ENCODE measurements at regions not wholly inside any gene's neighbourhood (a gene's known extent, or its start where the extent isn't known, plus 50 kb on each side); places are given as distances from the start of the nearest gene placed in this dataset.

DNA sequence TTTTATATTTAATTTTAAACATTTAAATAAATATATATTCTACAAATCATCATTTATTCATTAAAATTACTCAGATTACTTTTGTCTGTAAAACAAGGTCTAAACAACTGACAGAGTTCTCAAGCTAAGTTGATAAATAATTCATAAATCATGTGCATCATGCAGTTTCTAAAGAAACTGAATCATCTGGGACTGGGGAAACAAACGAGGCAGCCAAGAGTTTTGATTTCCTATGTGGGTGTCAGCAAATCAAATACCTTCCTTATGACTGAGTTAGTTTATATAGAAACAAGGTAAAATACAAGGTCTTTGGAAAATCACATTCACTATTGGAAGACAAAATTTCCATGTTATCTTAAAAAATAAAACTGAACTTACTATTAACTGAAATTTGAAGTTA lies 149.9 kb upstream of the BEND6 start:
- H3K79me2 ChIP-seq (ENCODE audit: insufficient read depth, low read length) = no peaks in the 10 kb centered on the region
- no peak for TF ChIP-seq EZH2 (IDR thresholded peaks at IDR 0.05; ENCODE audit: borderline replicate concordance, low read length)
- no peak for TF ChIP-seq CTCF (IDR thresholded peaks at IDR 0.05; ENCODE audit: low read length)
- H4K20me1 ChIP-seq (ENCODE audit: insufficient read depth, low read length) = no peaks in the 10 kb centered on the region
- H3F3A ChIP-seq (ENCODE audit: insufficient read depth, low read length) = no peaks in the 10 kb centered on the region
- no peaks in the 10 kb centered on the region for H3K9me2 ChIP-seq (ENCODE audit: low read depth, low read length)
- H3K9me3 ChIP-seq (ENCODE audit: low read length) = no peaks in the 10 kb centered on the region
- H2AFZ ChIP-seq (ENCODE audit: low read length) = no peak overlapping the region
- H3K27me3 ChIP-seq (ENCODE audit: insufficient read depth, low read length) = no peaks in the 10 kb centered on the region
- H3K4me1 ChIP-seq (ENCODE audit: insufficient read depth, low read length, severe bottlenecking) = no peaks in the 10 kb centered on the region
- H3K4me2 ChIP-seq (ENCODE audit: low read length) = no peak overlapping the region
- H3K4me3 ChIP-seq (ENCODE audit: low read depth, low read length, poor library complexity, severe bottlenecking) = no peak overlapping the region
- H3K36me3 ChIP-seq (ENCODE audit: insufficient read depth, low read length) = no peaks in the 10 kb centered on the region
- no peak overlapping the region for H3K9ac ChIP-seq (ENCODE audit: low read length)
- H3K27ac ChIP-seq (ENCODE audit: low read depth, low read length, poor library complexity, severe bottlenecking) = no peak overlapping the region

DNA sequence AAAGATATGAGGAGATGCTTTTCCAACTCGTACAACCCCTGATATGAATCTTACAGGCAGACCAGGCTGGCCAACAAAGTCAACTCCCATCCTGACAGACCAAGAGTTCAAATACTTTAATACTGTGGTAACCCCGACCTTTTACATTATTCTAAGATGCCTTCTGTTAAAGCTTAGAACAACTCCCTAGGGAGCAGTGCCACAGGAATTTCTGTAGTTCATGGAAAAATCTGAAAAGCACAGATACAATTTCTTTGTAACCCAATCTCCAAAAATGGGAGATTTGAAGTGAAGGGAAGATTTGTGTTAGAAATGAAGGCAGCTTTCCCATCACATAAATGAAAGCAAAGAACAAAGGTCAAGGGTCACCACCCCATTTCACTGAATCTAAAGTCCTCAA lies 151.3 kb upstream of the BEND6 start:
- no peak overlapping the region for H3K4me3 ChIP-seq (ENCODE audit: low read depth, low read length, poor library complexity, severe bottlenecking)
- no peaks in the 10 kb centered on the region for H3K9me3 ChIP-seq (ENCODE audit: low read length)
- H3K27ac ChIP-seq (ENCODE audit: low read depth, low read length, poor library complexity, severe bottlenecking) = no peak overlapping the region
- H3F3A ChIP-seq (ENCODE audit: insufficient read depth, low read length) = no peaks in the 10 kb centered on the region
- no peaks in the 10 kb centered on the region for H3K4me1 ChIP-seq (ENCODE audit: insufficient read depth, low read length, severe bottlenecking)
- no peak overlapping the region for H2AFZ ChIP-seq (ENCODE audit: low read length)
- TF ChIP-seq EZH2 (IDR thresholded peaks at IDR 0.05; ENCODE audit: borderline replicate concordance, low read length) = no peak
- no peak for TF ChIP-seq CTCF (IDR thresholded peaks at IDR 0.05; ENCODE audit: low read length)
- H3K4me2 ChIP-seq (ENCODE audit: low read length) = no peak overlapping the region
- H3K36me3 ChIP-seq (ENCODE audit: insufficient read depth, low read length) = no peaks in the 10 kb centered on the region
- H3K9me2 ChIP-seq (ENCODE audit: low read depth, low read length) = no peaks in the 10 kb centered on the region
- no peaks in the 10 kb centered on the region for H3K27me3 ChIP-seq (ENCODE audit: insufficient read depth, low read length)
- H3K9ac ChIP-seq (ENCODE audit: low read length) = no peak overlapping the region
- no peaks in the 10 kb centered on the region for H4K20me1 ChIP-seq (ENCODE audit: insufficient read depth, low read length)
- H3K79me2 ChIP-seq (ENCODE audit: insufficient read depth, low read length) = no peaks in the 10 kb centered on the region

GRCh38 chr6:56802584-56802983 lies 152.3 kb upstream of the BEND6 start:
- no peaks in the 10 kb centered on the region for H3K79me2 ChIP-seq (ENCODE audit: insufficient read depth, low read length)
- H3K4me3 ChIP-seq (ENCODE audit: low read depth, low read length, poor library complexity, severe bottlenecking) = no peak overlapping the region
- no peaks in the 10 kb centered on the region for H3F3A ChIP-seq (ENCODE audit: insufficient read depth, low read length)
- TF ChIP-seq CTCF (IDR thresholded peaks at IDR 0.05; ENCODE audit: low read length) (no peak), EZH2 (IDR thresholded peaks at IDR 0.05; ENCODE audit: borderline replicate concordance, low read length) (no peak)
- no peak overlapping the region for H3K9ac ChIP-seq (ENCODE audit: low read length)
- H3K9me3 ChIP-seq (ENCODE audit: low read length) = no peaks in the 10 kb centered on the region
- H4K20me1 ChIP-seq (ENCODE audit: insufficient read depth, low read length) = no peaks in the 10 kb centered on the region
- no peaks in the 10 kb centered on the region for H3K27me3 ChIP-seq (ENCODE audit: insufficient read depth, low read length)
- no peaks in the 10 kb centered on the region for H3K4me1 ChIP-seq (ENCODE audit: insufficient read depth, low read length, severe bottlenecking)
- H3K27ac ChIP-seq (ENCODE audit: low read depth, low read length, poor library complexity, severe bottlenecking) = no peak overlapping the region
- no peak overlapping the region for H2AFZ ChIP-seq (ENCODE audit: low read length)
- H3K9me2 ChIP-seq (ENCODE audit: low read depth, low read length) = no peaks in the 10 kb centered on the region
- no peaks in the 10 kb centered on the region for H3K36me3 ChIP-seq (ENCODE audit: insufficient read depth, low read length)
- no peak overlapping the region for H3K4me2 ChIP-seq (ENCODE audit: low read length)

Measured in OCI-LY1 (cell line).